ENCODE measurements at regions not wholly inside any gene's neighbourhood (a gene's known extent, or its start where the extent isn't known, plus 50 kb on each side); places are given as distances from the start of the nearest gene placed in this dataset.
A peak's percentile ranks its signal among the peaks of the same experiment; 100 is the strongest.

DNA sequence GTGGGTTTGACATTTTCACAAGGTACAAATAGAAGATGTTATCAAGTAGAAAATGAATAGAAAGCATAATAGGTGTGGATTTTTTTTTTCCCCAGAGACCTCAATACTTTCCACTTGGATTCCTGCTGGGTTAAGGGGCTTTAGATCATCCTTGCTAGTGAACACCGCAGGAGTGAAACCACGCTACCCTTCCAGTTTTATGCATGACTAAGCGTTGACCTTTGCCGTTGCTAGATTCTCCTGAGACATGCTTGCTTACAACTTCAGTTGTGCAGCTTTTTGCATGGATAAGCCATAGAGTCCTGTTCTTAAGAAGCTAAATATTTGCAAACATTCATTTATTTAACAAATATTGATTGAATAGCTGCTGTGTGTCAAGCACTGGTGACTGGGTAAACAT lies 299.7 kb upstream of the LMCD1 start:
- TF ChIP-seq, protein P1, sequence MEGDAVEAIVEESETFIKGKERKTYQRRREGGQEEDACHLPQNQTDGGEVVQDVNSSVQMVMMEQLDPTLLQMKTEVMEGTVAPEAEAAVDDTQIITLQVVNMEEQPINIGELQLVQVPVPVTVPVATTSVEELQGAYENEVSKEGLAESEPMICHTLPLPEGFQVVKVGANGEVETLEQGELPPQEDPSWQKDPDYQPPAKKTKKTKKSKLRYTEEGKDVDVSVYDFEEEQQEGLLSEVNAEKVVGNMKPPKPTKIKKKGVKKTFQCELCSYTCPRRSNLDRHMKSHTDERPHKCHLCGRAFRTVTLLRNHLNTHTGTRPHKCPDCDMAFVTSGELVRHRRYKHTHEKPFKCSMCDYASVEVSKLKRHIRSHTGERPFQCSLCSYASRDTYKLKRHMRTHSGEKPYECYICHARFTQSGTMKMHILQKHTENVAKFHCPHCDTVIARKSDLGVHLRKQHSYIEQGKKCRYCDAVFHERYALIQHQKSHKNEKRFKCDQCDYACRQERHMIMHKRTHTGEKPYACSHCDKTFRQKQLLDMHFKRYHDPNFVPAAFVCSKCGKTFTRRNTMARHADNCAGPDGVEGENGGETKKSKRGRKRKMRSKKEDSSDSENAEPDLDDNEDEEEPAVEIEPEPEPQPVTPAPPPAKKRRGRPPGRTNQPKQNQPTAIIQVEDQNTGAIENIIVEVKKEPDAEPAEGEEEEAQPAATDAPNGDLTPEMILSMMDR (IDR thresholded peaks at IDR 0.05; ENCODE audit: low read depth, low read length), result no peak
- TF ChIP-seq, protein P2, sequence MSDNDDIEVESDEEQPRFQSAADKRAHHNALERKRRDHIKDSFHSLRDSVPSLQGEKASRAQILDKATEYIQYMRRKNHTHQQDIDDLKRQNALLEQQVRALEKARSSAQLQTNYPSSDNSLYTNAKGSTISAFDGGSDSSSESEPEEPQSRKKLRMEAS (IDR thresholded peaks at IDR 0.05; ENCODE audit: low read depth, low read length), result no peak
- no peak for TF ChIP-seq MYC (IDR thresholded peaks at IDR 0.05; ENCODE audit: low read depth, low read length)
- TF ChIP-seq POLR2A (IDR thresholded peaks at IDR 0.05; ENCODE audit: extremely low read depth, insufficient read length), result no peak
- peak; percentile 4 for DNase-seq (ENCODE audit: low read depth)
- no peak overlapping the region for H3K4me3 ChIP-seq (ENCODE audit: low read depth, low read length)

DNA sequence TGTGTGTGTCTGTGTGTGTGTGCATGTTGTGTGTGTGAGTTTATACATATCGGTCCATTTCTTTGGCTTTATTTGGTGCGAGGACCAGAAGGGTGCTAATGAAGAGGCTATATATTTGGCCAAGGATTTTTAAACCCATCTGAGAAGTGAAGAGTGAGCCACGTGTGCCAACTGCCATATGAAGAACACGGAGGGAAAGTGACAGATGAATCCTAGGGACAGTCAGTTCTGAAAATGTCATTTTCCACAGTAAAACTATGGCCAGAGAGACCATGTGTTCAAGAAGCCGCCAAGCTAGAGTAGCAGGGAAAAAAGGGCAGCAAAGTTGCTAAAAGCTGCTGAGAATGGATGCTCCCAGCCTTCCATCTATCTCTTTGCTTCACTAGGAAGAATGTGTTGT lies 297.3 kb upstream of the LMCD1 start:
- no peak for DNase-seq (ENCODE audit: low read depth)
- no peak for TF ChIP-seq MYC (IDR thresholded peaks at IDR 0.05; ENCODE audit: low read depth, low read length)
- TF ChIP-seq, protein P2 (IDR thresholded peaks at IDR 0.05; ENCODE audit: low read depth, low read length), result no peak
- TF ChIP-seq, protein P1 (IDR thresholded peaks at IDR 0.05; ENCODE audit: low read depth, low read length), result no peak
- TF ChIP-seq POLR2A (IDR thresholded peaks at IDR 0.05; ENCODE audit: extremely low read depth, insufficient read length), result no peak
- no peak overlapping the region for H3K4me3 ChIP-seq (ENCODE audit: low read depth, low read length)

DNA sequence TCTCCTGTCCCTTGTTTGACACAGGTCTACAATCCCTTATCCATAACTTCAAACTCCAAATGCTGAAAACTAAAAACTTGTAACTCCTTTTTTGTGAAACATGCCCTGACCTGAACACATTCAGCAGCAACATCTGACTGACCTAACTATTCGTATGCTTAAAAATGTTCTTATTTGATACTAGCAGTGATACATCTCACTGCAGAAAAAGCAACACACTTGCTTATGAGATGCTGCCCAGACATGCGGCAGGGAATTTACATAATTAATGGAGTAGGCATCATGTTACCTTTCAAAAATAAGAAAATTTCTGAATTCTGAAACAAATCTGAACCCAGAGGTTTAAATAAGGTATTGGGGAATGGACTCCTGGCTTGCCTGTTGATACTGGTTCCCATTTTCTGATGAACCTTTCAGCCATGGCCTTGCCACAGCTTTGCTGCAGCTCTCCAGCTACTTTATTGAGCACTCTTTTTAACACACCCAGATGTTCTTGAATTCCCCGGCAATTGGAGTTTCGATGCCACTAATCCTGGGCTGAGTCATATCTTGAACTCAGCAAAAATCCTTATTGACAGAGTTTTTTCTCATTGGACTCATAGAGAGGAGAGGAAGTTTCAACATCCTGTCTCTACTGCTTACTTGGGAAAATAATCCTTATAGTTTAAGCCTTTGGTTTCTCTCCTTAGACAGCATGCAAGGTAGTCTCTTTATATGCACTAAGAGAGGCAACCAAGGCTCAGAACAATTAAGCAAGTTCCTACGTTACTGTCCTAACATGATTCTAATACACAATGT lies 296.6 kb upstream of the LMCD1 start:
- no peak overlapping the region for H3K4me3 ChIP-seq (ENCODE audit: low read depth, low read length)
- TF ChIP-seq, protein P2 (IDR thresholded peaks at IDR 0.05; ENCODE audit: low read depth, low read length), result no peak
- no peak for TF ChIP-seq POLR2A (IDR thresholded peaks at IDR 0.05; ENCODE audit: extremely low read depth, insufficient read length)
- TF ChIP-seq, protein P1 (IDR thresholded peaks at IDR 0.05; ENCODE audit: low read depth, low read length), result no peak
- TF ChIP-seq MYC (IDR thresholded peaks at IDR 0.05; ENCODE audit: low read depth, low read length), result no peak
- no peak for DNase-seq (ENCODE audit: low read depth)

DNA sequence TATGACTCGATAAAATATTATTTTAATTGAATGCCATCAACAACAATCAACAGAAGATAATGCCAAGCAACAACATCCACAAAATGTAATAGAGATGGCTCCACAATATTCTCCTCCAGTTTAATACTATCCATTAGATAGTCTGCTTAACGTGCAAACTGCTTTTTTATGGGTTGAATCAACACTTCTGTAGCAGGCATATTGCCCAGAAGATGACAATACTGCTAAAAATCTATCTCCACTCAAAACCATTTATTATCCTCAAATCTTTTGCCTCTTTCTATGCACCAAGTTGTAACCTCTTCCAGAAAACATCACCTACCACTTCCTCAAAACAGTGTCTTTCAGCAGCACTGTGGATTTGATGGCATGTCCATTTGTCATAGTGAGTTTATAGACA lies 295.7 kb upstream of the LMCD1 start:
- no peak overlapping the region for H3K4me3 ChIP-seq (ENCODE audit: low read depth, low read length)
- TF ChIP-seq POLR2A (IDR thresholded peaks at IDR 0.05; ENCODE audit: extremely low read depth, insufficient read length), result no peak
- TF ChIP-seq, protein P1 (IDR thresholded peaks at IDR 0.05; ENCODE audit: low read depth, low read length), result no peak
- no peak for TF ChIP-seq MYC (IDR thresholded peaks at IDR 0.05; ENCODE audit: low read depth, low read length)
- TF ChIP-seq, protein P2 (IDR thresholded peaks at IDR 0.05; ENCODE audit: low read depth, low read length), result no peak
- no peak for DNase-seq (ENCODE audit: low read depth)

DNA sequence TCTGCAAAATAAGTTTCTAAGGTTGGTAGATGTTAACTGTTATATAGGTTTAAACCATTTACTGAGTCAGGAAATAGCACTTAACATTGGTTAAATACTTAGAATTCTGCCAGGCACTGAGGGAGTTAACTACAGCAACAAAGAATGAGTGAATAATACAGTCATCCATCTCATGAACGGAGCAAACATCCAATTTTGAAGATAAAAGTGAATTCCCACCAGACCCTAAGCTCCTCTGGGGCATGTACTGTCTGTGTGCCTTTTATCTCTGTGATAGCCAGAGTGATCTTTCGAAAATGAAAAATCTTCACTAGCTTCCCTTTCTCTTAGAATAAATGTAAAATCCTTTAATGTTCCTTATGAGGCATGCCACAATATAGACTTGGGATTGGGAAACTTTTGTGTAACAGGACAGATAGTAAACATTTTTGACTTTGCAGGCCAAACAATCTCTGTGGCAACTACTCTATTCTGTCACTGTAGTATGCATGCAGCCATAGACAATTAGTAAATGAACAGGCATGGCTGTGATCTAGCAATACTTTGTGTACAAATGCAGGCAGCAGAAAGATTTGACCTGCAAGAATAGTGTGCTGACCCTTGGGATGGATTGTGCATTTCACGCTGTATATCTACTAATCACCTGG lies 294.5 kb upstream of the LMCD1 start:
- TF ChIP-seq, protein P1 (IDR thresholded peaks at IDR 0.05; ENCODE audit: low read depth, low read length), result no peak
- TF ChIP-seq MYC (IDR thresholded peaks at IDR 0.05; ENCODE audit: low read depth, low read length) (no peak), POLR2A (IDR thresholded peaks at IDR 0.05; ENCODE audit: extremely low read depth, insufficient read length) (no peak)
- TF ChIP-seq, protein P2 (IDR thresholded peaks at IDR 0.05; ENCODE audit: low read depth, low read length), result no peak
- no peak for DNase-seq (ENCODE audit: low read depth)
- no peak overlapping the region for H3K4me3 ChIP-seq (ENCODE audit: low read depth, low read length)

Data from NB4 (cell line).